Endothelial cell of umbilical vein (primary cell): ENCODE measurements at regions not wholly inside any gene's neighbourhood (a gene's known extent, or its start where the extent isn't known, plus 50 kb on each side); places are given as distances from the start of the nearest gene placed in this dataset.

Source experiments
- BruUV-seq: library from RNA; stranded (reverse); fragments of 400-500 nt; replicated peaks from 2 replicates; lab custom pipeline; 2021; lab: Mats Ljungman, UMichigan
- CTCF ChIA-PET: fragments of 300-600, 350-600 bp; sonication (Branson Sonifier 250); formaldehyde crosslinking; loops from one replicate; lab custom pipeline; 2021; ENCODE audit warnings: antibody characterized with exemption, inconsistent platforms; lab: Charles Lee
- POLR2A ChIA-PET: fragments of 300-600, 350-600 bp; sonication (Branson Sonifier 250); formaldehyde crosslinking; loops from one replicate; lab custom pipeline; 2021; ENCODE audit warnings: antibody characterized with exemption, inconsistent platforms; lab: Charles Lee
- DNase-seq: peaks from one replicate; pipeline ENCODE4 v3.0.0-alpha.2; 2011; ENCODE audit warnings: low read depth, low spot score
- FAIRE-seq: peaks from 2 replicates; lab custom pipeline; 2011; peaks lifted over from hg19 to GRCh38; lab: Jason Lieb, UNC
- H2AFZ ChIP-seq: 2 replicates; pipeline ENCODE4 v1.6.0; 2012; ENCODE audit warnings: low read depth, low read length, control low read depth, inconsistent platforms
- H3K27ac ChIP-seq: 2 replicates; pipeline ENCODE4 v1.5.1; 2011; ENCODE audit warnings: low read depth, mild to moderate bottlenecking, control low read depth, low read length, moderate library complexity; ENCODE audit not compliant: insufficient read depth
- H3K27me3 ChIP-seq, 2 experiments: 2 replicates each; pipeline versions ENCODE4 v1.6.0 to v1.6.1; 2011; ENCODE audit warnings: low read length in 2 of 2, mixed read lengths in 1 of 2; ENCODE audit not compliant: control insufficient read depth in 2 of 2, insufficient read depth in 2 of 2
- H3K36me3 ChIP-seq, 2 experiments: 2 replicates in 1 of 2; 3 replicates in 1 of 2; pipeline ENCODE4 v1.5.1; 2011; ENCODE audit warnings: low read length in 2 of 2, mild to moderate bottlenecking in 1 of 2, moderate library complexity in 1 of 2; ENCODE audit not compliant: control insufficient read depth in 2 of 2, insufficient read depth in 2 of 2; ENCODE audit errors: extremely low read depth in 1 of 2
- H3K4me1 ChIP-seq: 3 replicates; pipeline ENCODE4 v1.5.1; 2011; ENCODE audit warnings: mild to moderate bottlenecking, low read length; ENCODE audit not compliant: control insufficient read depth, insufficient read depth; ENCODE audit errors: extremely low read depth
- H3K4me2 ChIP-seq: 2 replicates; pipeline ENCODE4 v1.6.1; 2011; ENCODE audit warnings: low read length, control low read depth, mixed read lengths; ENCODE audit not compliant: insufficient read depth
- H3K4me3 ChIP-seq, 3 experiments: fragments of 200-600 bp in 1 of 3; sonication (generic), shearing (Covaris generic) in 1 of 3; replicated peaks in 1 of 3; 2 replicates each; pipeline ENCODE4 v1.5.1; 2011 to 2016; ENCODE audit warnings: control low read depth in 3 of 3, low read length in 3 of 3, mild to moderate bottlenecking in 2 of 3, inconsistent platforms in 1 of 3, low read depth in 1 of 3, moderate library complexity in 1 of 3; ENCODE audit not compliant: insufficient read depth in 1 of 3
- H3K79me2 ChIP-seq: 2 replicates; pipeline ENCODE4 v1.6.0; 2012; ENCODE audit warnings: low read length, inconsistent platforms; ENCODE audit not compliant: control insufficient read depth, insufficient read depth
- H3K9ac ChIP-seq: replicated peaks from 2 replicates; pipeline ENCODE3; 2011; ENCODE audit warnings: low read length, control low read depth; ENCODE audit not compliant: insufficient read depth; ENCODE audit errors: extremely low read depth
- H3K9me1 ChIP-seq: replicated peaks from 3 replicates; pipeline ENCODE4 v1.6.0; 2011; ENCODE audit warnings: mild to moderate bottlenecking, low read length; ENCODE audit not compliant: control insufficient read depth, insufficient read depth; ENCODE audit errors: extremely low read depth
- H3K9me3 ChIP-seq: replicated peaks from 2 replicates; pipeline ENCODE4 v1.5.1; 2012; ENCODE audit warnings: low read length, inconsistent platforms; ENCODE audit not compliant: control insufficient read depth, insufficient read depth
- H4K20me1 ChIP-seq: replicated peaks from 2 replicates; pipeline ENCODE3; 2011; ENCODE audit warnings: mild to moderate bottlenecking, low read length; ENCODE audit not compliant: control insufficient read depth, insufficient read depth; ENCODE audit errors: extremely low read depth
- EZH2 ChIP-seq: IDR thresholded peaks from 2 replicates; pipeline ENCODE4 v1.6.1; 2012; ENCODE audit warnings: borderline replicate concordance, low read depth, mild to moderate bottlenecking, moderate library complexity, low read length, inconsistent platforms; ENCODE audit not compliant: severe bottlenecking
- FOS ChIP-seq: IDR thresholded peaks from 2 replicates; pipeline ENCODE4 v1.6.1; 2011; ENCODE audit warnings: mild to moderate bottlenecking, low read length, moderate library complexity, borderline replicate concordance; ENCODE audit not compliant: insufficient read depth
- GATA2 ChIP-seq: IDR thresholded peaks from 2 replicates; pipeline ENCODE4 v1.7.0; 2011; ENCODE audit warnings: low read depth, mild to moderate bottlenecking, moderate library complexity, mixed read lengths, low read length; ENCODE audit not compliant: insufficient read length, insufficient read depth
- JUN ChIP-seq: IDR thresholded peaks from 2 replicates; pipeline ENCODE4 v1.6.1; 2011; ENCODE audit warnings: borderline replicate concordance, low read depth; ENCODE audit not compliant: insufficient read length, insufficient read depth
- MYC ChIP-seq: IDR thresholded peaks from one replicate; pipeline ENCODE4 v1.6.1; 2011; ENCODE audit warnings: mild to moderate bottlenecking, low read depth, low read length
- POLR2A ChIP-seq: IDR thresholded peaks from 2 replicates; pipeline ENCODE4 v1.6.1; 2012; ENCODE audit warnings: low read depth, mild to moderate bottlenecking, control low read depth, low read length
- POLR2AphosphoS5 ChIP-seq: IDR thresholded peaks from 2 replicates; pipeline ENCODE4 v1.6.1; 2012; ENCODE audit warnings: low read depth, mild to moderate bottlenecking, control low read depth, low read length, moderate library complexity; ENCODE audit not compliant: insufficient read depth
- dilution Hi-C: fragments of 300-500 bp; cut with MboI; formaldehyde crosslinking; loops from one replicate; pipeline ENCODE4 v1.15.0; 2019; ENCODE audit warnings: low sequenced_read_pairs; ENCODE audit not compliant: extremely low pct_ligation_motif_present
- intact Hi-C: fragments of 100-400 bp; cut with micrococcal nuclease; formaldehyde crosslinking; loops from one replicate; pipeline ENCODE4 v1.10.0; 2022
- TF ChIP-seq, protein P1 (sequence below), 2 donors: IDR thresholded peaks; 1 replicate in 1 of 2; 2 replicates in 1 of 2; pipeline ENCODE4 v1.5.1; 2011; ENCODE audit warnings: low read length in 2 of 2, mild to moderate bottlenecking in 2 of 2, moderate library complexity in 2 of 2, control low read depth in 1 of 2, inconsistent platforms in 1 of 2, low read depth in 1 of 2; ENCODE audit not compliant: insufficient read depth in 1 of 2; ENCODE audit errors: extremely low read depth in 1 of 2
- TF ChIP-seq, protein P2 (sequence below): IDR thresholded peaks from 2 replicates; pipeline ENCODE4 v1.6.1; 2011; ENCODE audit not compliant: insufficient read depth, insufficient read length

DNA sequence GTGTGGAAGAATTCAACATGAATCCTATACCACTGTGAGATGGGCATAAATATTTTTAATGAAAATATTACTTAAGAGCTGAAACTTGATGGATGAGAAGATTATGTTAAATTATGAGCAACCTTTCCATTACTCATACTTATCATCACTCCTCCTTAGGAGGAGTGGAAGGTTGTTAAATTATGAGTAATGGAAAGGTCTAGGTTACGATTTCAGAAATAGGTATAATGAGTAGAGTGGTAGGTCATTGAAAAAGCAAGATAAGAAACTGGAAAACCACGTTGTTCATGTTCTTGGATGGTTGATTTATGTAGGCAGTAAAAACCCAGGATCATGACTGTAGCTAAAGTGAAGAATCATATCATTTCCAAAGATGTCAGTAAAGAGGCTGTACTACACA is 973.2 kb upstream of the RAG2 start:
- DNase-seq (no peak), FAIRE-seq (no peak)
- no peaks in the 10 kb centered on the region for H3K36me3 ChIP-seq
- no peaks in the 10 kb centered on the region for H3K79me2 ChIP-seq
- ChIA-PET CTCF (no interaction called here), POLR2A (no interaction called here)
- H3K9me1 ChIP-seq: no peaks in the 10 kb centered on the region
- intact Hi-C loops: no loop called here
- no peaks in the 10 kb centered on the region for H3K9me3 ChIP-seq
- H3K4me1 ChIP-seq: no peaks in the 10 kb centered on the region
- H3K4me3 ChIP-seq: no peak overlapping the region
- BruUV-seq: no TSS peak
- H3K4me2 ChIP-seq: no peak overlapping the region
- H2AFZ ChIP-seq: no peak overlapping the region
- no peaks in the 10 kb centered on the region for H3K27me3 ChIP-seq
- no peak overlapping the region for H3K9ac ChIP-seq
- TF ChIP-seq POLR2AphosphoS5 (no peak), POLR2A (no peak), JUN (no peak), FOS (no peak), GATA2 (no peak), MYC (no peak), EZH2 (no peak)
- TF ChIP-seq, protein P1, sequence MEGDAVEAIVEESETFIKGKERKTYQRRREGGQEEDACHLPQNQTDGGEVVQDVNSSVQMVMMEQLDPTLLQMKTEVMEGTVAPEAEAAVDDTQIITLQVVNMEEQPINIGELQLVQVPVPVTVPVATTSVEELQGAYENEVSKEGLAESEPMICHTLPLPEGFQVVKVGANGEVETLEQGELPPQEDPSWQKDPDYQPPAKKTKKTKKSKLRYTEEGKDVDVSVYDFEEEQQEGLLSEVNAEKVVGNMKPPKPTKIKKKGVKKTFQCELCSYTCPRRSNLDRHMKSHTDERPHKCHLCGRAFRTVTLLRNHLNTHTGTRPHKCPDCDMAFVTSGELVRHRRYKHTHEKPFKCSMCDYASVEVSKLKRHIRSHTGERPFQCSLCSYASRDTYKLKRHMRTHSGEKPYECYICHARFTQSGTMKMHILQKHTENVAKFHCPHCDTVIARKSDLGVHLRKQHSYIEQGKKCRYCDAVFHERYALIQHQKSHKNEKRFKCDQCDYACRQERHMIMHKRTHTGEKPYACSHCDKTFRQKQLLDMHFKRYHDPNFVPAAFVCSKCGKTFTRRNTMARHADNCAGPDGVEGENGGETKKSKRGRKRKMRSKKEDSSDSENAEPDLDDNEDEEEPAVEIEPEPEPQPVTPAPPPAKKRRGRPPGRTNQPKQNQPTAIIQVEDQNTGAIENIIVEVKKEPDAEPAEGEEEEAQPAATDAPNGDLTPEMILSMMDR (IDR thresholded peaks at IDR 0.05; ENCODE audit: extremely low read depth in 1 of 2, insufficient read depth in 1 of 2, low read depth in 1 of 2, low read length in 2 of 2): no peak
- TF ChIP-seq, protein P2, sequence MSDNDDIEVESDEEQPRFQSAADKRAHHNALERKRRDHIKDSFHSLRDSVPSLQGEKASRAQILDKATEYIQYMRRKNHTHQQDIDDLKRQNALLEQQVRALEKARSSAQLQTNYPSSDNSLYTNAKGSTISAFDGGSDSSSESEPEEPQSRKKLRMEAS: no peak
- H3K27ac ChIP-seq: no peak overlapping the region
- dilution Hi-C loops: no loop called here
- H4K20me1 ChIP-seq: no peaks in the 10 kb centered on the region
